Activated naive CD4-positive, alpha-beta T cell (primary cell): ENCODE measurements at regions not wholly inside any gene's neighbourhood (a gene's known extent, or its start where the extent isn't known, plus 50 kb on each side); places are given as distances from the start of the nearest gene placed in this dataset.
"Not testable (repeated sequence)": the region's sequence is repeated elsewhere in the genome, so short reads cannot be mapped to it uniquely, and the experiment has no call there.

Experiments used
- DNase-seq, 4 experiments: peaks; one replicate each; lab custom pipeline; 2025; lab: John Stamatoyannopoulos, UW

GRCh38 chr5:1983401-1983800 lies 100.7 kb upstream of the IRX4 start:
- DNase-seq, result no peak

DNA sequence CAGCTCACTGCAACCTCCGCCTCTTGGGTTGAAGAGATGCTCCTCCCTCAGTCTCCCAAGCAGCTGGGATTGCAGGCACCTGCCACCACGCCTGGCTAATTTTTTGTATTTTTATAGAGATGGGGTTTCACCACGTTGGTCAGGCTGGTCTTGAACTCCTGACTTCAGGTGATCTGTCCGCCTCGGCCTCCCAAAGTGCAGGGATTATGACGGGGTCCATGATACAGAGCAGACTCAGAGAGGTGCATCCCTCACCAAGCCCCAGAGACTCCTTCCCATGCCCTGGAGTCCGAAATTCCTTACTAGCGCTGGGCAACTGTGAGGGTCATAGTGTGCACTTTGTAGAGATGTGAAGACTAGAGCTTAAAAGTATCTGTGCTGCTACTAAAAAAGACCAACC lies 99.8 kb upstream of the IRX4 start:
- not testable (repeated sequence) for DNase-seq

DNA sequence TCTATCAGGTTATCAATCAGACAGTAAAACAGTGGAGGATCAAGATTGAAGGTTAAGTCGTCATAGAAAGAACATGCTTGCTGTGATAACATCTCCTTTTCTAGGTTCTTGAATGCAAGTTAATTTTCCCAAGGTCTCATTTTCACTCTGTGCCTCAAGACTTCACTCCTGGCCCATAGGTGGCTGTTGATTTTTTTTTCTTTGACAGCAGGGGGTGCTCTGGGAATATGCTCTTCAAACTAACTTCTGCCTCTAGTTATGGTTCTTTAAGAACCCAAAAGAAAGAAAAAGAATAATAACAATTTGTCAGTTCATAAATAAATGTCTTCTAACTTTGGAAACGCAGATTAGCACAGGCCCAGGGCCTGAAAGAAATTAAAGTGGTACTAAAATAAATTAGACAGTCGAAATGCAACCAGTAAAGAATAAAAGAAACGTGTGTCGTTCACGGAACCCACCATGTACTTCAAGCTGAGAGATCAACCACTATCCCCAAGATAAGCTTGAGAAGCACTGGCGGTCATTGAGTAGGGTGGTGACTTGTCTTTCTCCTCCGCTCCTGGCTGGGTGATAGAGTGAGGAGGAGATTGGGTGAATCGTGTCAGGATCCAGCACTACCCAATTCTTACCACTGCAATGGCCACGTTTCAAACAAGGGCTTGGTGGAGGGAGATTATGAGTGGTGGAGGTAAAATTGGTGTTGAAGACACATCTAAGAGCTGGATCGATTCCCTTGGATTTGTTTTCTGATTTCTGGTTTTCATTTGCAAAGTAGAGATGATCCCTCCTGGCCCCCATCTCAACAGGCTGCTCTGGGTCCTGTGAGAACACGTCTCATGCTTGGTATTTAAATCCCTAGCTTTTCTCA lies 93.4 kb upstream of the IRX4 start:
- DNase-seq, result no peak

- no peak for DNase-seq
Measured at GRCh38 chr5:1975406-1975715, 92.6 kb upstream of the IRX4 start.

- no peak for DNase-seq
Measured at GRCh38 chr5:1974501-1975405, 92.0 kb upstream of the IRX4 start.

- no peak for DNase-seq
Measured at GRCh38 chr5:1974081-1974480, 91.4 kb upstream of the IRX4 start.

GRCh38 chr5:1973391-1974013 lies 90.8 kb upstream of the IRX4 start:
- no peak for DNase-seq

GRCh38 chr5:1971944-1972343 lies 89.2 kb upstream of the IRX4 start:
- DNase-seq, result no peak

GRCh38 chr5:1967736-1968135 lies 85.0 kb upstream of the IRX4 start:
- no peak for DNase-seq

DNA sequence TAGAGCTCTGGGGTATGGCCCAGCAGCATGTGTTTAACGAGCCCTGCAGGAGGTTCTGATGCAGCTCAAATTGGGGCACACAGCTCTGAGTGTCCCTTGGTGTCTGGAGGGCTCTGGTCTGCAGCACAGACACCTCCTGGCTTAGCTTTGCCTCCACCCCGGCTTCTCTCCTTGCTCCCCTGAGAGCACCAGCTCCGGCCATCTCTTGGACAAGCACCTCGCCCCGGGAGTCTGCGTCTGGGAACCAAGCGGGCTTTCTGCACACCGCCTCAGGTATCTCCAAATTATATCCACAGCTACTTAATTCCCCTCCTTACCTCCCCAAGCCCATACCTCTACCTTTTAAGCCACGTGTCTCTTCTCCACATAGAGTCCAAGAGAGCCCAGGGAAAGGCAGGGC lies 83.7 kb upstream of the IRX4 start:
- no peak for DNase-seq

GRCh38 chr5:1965925-1966324 lies 83.2 kb upstream of the IRX4 start:
- no peak for DNase-seq

GRCh38 chr5:1963941-1964451 lies 81.3 kb upstream of the IRX4 start:
- DNase-seq, result no peak

GRCh38 chr5:1963358-1963757 lies 80.6 kb upstream of the IRX4 start:
- no peak for DNase-seq

GRCh38 chr5:1962619-1963355 lies 80.1 kb upstream of the IRX4 start:
- no peak for DNase-seq

DNA sequence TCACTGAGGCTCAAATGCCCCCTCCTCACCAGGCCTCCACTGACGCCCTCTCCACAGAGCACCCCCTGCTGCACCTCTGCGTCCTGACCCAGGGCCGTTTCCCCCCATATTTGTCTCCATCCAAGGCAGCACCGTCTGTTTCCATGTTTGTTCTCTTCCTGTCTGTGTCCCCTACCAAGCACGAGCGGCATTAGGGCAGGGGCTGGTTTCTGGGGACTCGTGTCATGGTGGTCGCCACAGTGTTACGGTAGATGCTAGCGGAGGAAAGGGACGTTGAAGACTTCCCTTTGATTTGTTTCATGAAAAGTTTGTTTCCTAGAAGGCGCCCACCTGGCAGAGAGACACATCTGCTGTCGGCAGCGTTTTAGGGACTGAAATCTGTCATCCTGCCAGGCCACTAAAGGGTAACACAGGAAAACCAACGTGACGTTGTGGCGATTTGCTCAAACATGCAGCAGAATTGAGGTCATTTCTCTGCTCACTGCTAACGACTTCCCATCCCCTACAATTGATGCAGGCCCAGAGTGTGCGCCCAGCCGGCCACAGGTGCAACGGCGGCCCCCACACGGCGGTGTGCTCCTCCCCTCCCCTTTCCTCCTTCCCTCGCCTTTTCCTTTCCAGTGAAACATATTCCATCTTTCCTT lies 79.3 kb upstream of the IRX4 start:
- no peak for DNase-seq

GRCh38 chr5:1961304-1961946 lies 78.7 kb upstream of the IRX4 start:
- no peak for DNase-seq

DNA sequence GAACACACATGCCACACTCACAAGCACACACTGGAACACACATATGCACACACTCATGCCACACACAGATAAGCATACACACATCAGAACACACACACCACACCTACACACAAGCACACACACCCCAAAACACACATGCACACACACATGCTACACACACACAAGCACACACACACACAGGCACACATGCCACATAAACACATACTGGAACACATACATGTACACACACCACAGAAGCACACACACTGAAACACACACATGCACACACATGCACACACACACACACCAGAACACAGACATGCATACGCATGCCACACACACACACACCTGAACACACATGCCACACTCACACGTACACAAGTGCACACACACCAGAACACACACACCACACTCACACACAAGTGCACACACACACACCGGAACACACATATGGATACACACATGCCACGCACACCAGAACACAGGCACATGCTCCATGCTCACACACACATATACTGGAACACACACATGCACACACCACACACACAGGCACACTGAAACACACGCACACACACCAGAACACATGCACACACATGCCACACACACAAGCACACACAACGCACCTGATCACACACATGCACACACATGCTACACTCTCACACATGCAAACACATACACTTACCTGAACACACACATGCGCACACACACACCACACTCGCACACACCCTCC lies 78.0 kb upstream of the IRX4 start:
- no peak for DNase-seq

DNA sequence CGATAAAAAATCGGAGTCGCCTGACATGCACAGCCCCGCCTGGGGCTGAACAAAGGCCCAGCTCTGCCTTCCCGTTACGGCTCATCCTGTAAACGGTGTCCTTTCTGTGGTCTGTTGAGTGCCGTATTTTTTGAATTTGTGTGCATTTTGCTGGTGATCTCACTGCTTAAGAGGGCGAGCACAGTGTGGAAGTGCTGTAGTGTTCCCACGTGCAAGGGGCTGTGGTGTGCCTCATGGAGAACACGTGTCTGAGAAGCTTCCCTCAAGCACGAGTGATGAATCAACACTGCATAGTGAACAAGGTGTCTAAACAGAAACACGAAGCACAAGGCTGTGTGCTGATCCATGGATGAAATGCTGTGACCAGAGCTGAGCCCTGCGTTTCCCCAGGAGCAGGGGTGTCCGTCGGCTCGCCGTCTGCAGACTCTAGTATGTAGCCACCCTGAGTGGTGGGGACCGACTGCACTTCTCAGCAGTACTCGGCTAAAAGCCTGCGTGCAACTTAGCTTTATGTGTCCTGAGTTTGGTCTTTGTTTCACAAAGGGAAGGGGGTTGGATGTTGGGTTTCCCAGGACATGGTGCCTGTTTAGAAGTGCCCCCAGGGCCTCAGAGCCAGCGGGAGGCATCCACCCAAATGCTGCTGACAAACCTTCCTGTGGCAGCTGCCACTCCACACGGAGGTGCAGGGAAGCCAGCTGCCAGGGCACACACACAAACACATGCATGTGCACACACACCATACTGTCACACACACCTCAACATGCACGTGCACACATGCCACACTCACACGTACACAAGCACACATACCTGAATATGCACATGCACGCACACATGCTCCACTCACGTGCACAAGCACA lies 77.2 kb upstream of the IRX4 start:
- DNase-seq, result no peak

GRCh38 chr5:1959231-1959630 lies 76.5 kb upstream of the IRX4 start:
- no peak for DNase-seq
